H9 (cell line): ENCODE measurements at regions not wholly inside any gene's neighbourhood (a gene's known extent, or its start where the extent isn't known, plus 50 kb on each side); places are given as distances from the start of the nearest gene placed in this dataset.

Experiments
- DNase-seq: peaks from one replicate; pipeline ENCODE4 v3.0.0-alpha.2; 2017
- H2AFZ ChIP-seq: one replicate; pipeline ENCODE4 v1.6.1; 2013; ENCODE audit warnings: mild to moderate bottlenecking, low read length, control low read depth, moderate library complexity
- H2AK5ac ChIP-seq: 2 replicates; pipeline ENCODE4 v1.6.1; 2013; ENCODE audit warnings: low read length, control low read depth, mixed read lengths; ENCODE audit not compliant: insufficient read length
- H2BK120ac ChIP-seq: one replicate; pipeline ENCODE4 v1.6.1; 2013; ENCODE audit warnings: low read depth, mild to moderate bottlenecking, low read length, control low read depth, inconsistent platforms; ENCODE audit not compliant: poor library complexity, severe bottlenecking
- H2BK12ac ChIP-seq: 2 replicates; pipeline ENCODE4 v1.6.1; 2013; ENCODE audit warnings: low read length, control low read depth, mixed read lengths, low read depth; ENCODE audit not compliant: insufficient read length
- H2BK15ac ChIP-seq: 2 replicates; pipeline ENCODE4 v1.6.1; 2013; ENCODE audit warnings: low read depth, low read length, control low read depth
- H2BK20ac ChIP-seq: one replicate; pipeline ENCODE4 v1.6.1; 2013; ENCODE audit warnings: low read depth, mild to moderate bottlenecking, low read length, control low read depth, inconsistent platforms; ENCODE audit not compliant: poor library complexity, severe bottlenecking
- H2BK5ac ChIP-seq: 2 replicates; pipeline ENCODE4 v1.6.1; 2013; ENCODE audit warnings: low read length, control low read depth, mixed read lengths; ENCODE audit not compliant: insufficient read length
- H3K14ac ChIP-seq: 2 replicates; pipeline ENCODE4 v1.6.1; 2013; ENCODE audit warnings: low read length, control low read depth; ENCODE audit not compliant: insufficient read depth
- H3K18ac ChIP-seq: 2 replicates; pipeline ENCODE4 v1.6.1; 2013; ENCODE audit warnings: low read depth, mild to moderate bottlenecking, mixed read lengths, low read length, control low read depth; ENCODE audit not compliant: insufficient read length
- H3K23ac ChIP-seq: 2 replicates; pipeline ENCODE4 v1.6.1; 2013; ENCODE audit warnings: low read length, control low read depth, mixed read lengths, low read depth; ENCODE audit not compliant: insufficient read length
- H3K23me2 ChIP-seq: 2 replicates; pipeline ENCODE4 v1.6.1; 2013; ENCODE audit warnings: low read depth, mild to moderate bottlenecking, mixed read lengths, low read length, control low read depth; ENCODE audit not compliant: insufficient read length, poor library complexity, severe bottlenecking
- H3K27ac ChIP-seq: 2 replicates; pipeline ENCODE4 v1.5.1; 2013; ENCODE audit warnings: low read length, control low read depth, mixed read lengths, low read depth; ENCODE audit not compliant: insufficient read length
- H3K27me3 ChIP-seq: 2 replicates; pipeline ENCODE4 v1.6.1; 2013; ENCODE audit warnings: low read length, control low read depth, inconsistent platforms; ENCODE audit not compliant: insufficient read depth
- H3K4ac ChIP-seq: 2 replicates; pipeline ENCODE4 v1.6.1; 2013; ENCODE audit warnings: low read depth, mild to moderate bottlenecking, control low read depth, inconsistent platforms, low read length, moderate library complexity
- H3K4me1 ChIP-seq: 2 replicates; pipeline ENCODE4 v1.6.1; 2013; ENCODE audit warnings: low read length, control low read depth, inconsistent platforms; ENCODE audit not compliant: insufficient read depth
- H3K4me2 ChIP-seq: 2 replicates; pipeline ENCODE4 v1.6.1; 2013; ENCODE audit warnings: low read length, control low read depth, mixed read lengths; ENCODE audit not compliant: insufficient read length, insufficient read depth
- H3K56ac ChIP-seq: 2 replicates; pipeline ENCODE4 v1.6.1; 2013; ENCODE audit warnings: low read depth, mild to moderate bottlenecking, mixed read lengths, low read length, control low read depth; ENCODE audit not compliant: insufficient read length
- H3K79me1 ChIP-seq: 2 replicates; pipeline ENCODE4 v1.6.1; 2013; ENCODE audit warnings: low read depth, mild to moderate bottlenecking, moderate library complexity, low read length, control low read depth, inconsistent platforms; ENCODE audit not compliant: insufficient read depth, poor library complexity, severe bottlenecking
- H3K79me2 ChIP-seq: 2 replicates; pipeline ENCODE4 v1.6.1; 2013; ENCODE audit warnings: low read length, control low read depth, inconsistent platforms; ENCODE audit not compliant: insufficient read depth
- H3K9ac ChIP-seq: 2 replicates; pipeline ENCODE4 v1.6.1; 2013; ENCODE audit warnings: low read length, control low read depth, mixed read lengths; ENCODE audit not compliant: insufficient read length; ENCODE audit errors: extremely low read depth
- H3K9me3 ChIP-seq: one replicate; pipeline ENCODE4 v1.6.1; 2013; ENCODE audit warnings: low read depth, low read length, inconsistent platforms; ENCODE audit not compliant: control insufficient read depth
- H3T11ph ChIP-seq: one replicate; pipeline ENCODE4 v1.6.1; 2013; ENCODE audit warnings: mild to moderate bottlenecking, low read length, control low read depth, inconsistent platforms
- H4K20me1 ChIP-seq: one replicate; pipeline ENCODE4 v1.6.1; 2013; ENCODE audit not compliant: control insufficient read depth, insufficient read length, insufficient read depth
- H4K5ac ChIP-seq: 2 replicates; pipeline ENCODE4 v1.6.1; 2013; ENCODE audit warnings: low read depth, mild to moderate bottlenecking, mixed read lengths, low read length, control low read depth; ENCODE audit not compliant: insufficient read length
- H4K8ac ChIP-seq: replicated peaks from 2 replicates; pipeline ENCODE4 v1.6.1; 2013; ENCODE audit warnings: low read length, control low read depth, mixed read lengths, low read depth; ENCODE audit not compliant: insufficient read length
- H4K91ac ChIP-seq: 2 replicates; pipeline ENCODE4 v1.6.1; 2013; ENCODE audit warnings: low read depth, mild to moderate bottlenecking, moderate library complexity, mixed read lengths, low read length, control low read depth; ENCODE audit not compliant: insufficient read length
- H3K27ac Mint-ChIP-seq, 3 experiments: 2 replicates in 2 of 3; 3 replicates in 1 of 3; pipeline ENCODE4 v1.8.0; 2020 to 2021; ENCODE audit warnings: mixed read lengths in 3 of 3, mild to moderate bottlenecking in 1 of 3, moderate library complexity in 1 of 3
- H3K27me3 Mint-ChIP-seq: 2 replicates; pipeline ENCODE4 v1.8.0; 2021; ENCODE audit warnings: low read depth, mild to moderate bottlenecking, moderate library complexity, mixed read lengths
- H3K36me3 Mint-ChIP-seq, 3 experiments: 2 replicates in 2 of 3; 3 replicates in 1 of 3; pipeline ENCODE4 v1.8.0; 2020 to 2021; ENCODE audit warnings: low read depth in 3 of 3, mixed read lengths in 3 of 3; ENCODE audit not compliant: insufficient read depth in 1 of 3
- H3K4me1 Mint-ChIP-seq, 2 experiments: 2 replicates each; pipeline ENCODE4 v1.8.0; 2020; ENCODE audit warnings: mixed read lengths in 2 of 2
- H3K4me3 Mint-ChIP-seq, 2 experiments: 2 replicates in 1 of 2; 3 replicates in 1 of 2; pipeline ENCODE4 v1.8.0; 2020 to 2021; ENCODE audit warnings: mild to moderate bottlenecking in 2 of 2, mixed read lengths in 2 of 2, moderate library complexity in 1 of 2
- H3K9me3 Mint-ChIP-seq, 2 experiments: 2 replicates in 1 of 2; 3 replicates in 1 of 2; pipeline ENCODE4 v1.8.0; 2020; ENCODE audit warnings: mild to moderate bottlenecking in 2 of 2, mixed read lengths in 2 of 2, moderate library complexity in 1 of 2
- CTCF ChIP-seq: fragments of 200-600 bp; sonication (generic); conservative IDR thresholded peaks from 3 replicates; pipeline ENCODE4 v1.8.0; 2021; ENCODE audit warnings: antibody characterized with exemption, mild to moderate bottlenecking
- WGBS: extraction: QIAGEN DNeasy Blood & Tissue Kit; methylation state at CpG from one replicate; pipeline ENCODE4 v1.1.7; 2013; ENCODE audit warnings: missing lambda C conversion rate, low lambda C conversion rate, mixed read lengths; ENCODE audit not compliant: insufficient read length; ENCODE audit errors: extremely low coverage; 5-methylcytosine and 5-hydroxymethylcytosine counted together

DNA sequence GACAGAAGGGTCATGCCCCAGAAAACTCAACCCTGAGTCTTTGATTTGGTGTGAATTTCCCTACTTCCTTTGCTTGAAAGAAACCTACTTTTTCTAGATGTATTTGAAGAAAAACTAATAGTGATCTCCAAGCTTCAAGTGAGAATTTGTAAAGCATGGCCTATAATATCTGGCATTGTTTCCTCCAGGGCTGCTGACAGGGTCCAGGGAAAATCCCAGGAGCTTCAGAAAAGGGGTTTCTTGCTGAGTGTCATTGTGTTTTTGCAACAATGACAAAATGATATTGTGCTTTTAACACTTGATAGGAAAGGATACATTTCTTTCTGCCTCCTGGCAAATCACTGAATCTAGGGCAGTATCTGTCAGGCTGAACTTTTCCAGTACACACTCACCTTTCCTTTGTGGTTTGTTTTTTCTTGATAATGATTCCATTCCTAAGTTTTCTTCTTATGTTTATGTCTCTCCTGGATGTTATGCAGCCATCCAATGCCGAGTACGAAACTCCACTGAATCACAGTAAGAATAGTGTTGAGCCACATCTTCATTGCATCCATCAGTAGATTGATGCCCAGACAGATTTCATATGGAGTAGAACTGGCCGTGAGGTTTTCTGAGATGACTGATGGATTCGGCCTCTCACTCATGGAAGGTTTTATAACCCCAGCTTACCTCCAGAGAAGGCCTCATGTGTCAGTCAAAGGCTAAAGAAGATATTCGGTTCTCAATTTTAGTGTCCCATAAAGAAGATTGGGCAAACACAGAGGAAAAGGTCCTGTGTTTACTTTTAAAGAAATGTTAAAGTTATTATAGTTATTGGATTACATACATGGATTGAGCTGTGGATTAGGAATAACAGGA, 76.9 kb upstream of the STEAP1B start:
- H3K56ac ChIP-seq, result no peak overlapping the region
- H3K14ac ChIP-seq, result no peak overlapping the region
- H3K79me1 ChIP-seq, result no peaks in the 10 kb centered on the region
- no peaks in the 10 kb centered on the region for H3K9me3 ChIP-seq
- Mint-ChIP-seq H3K4me1 (peaks cover 0 to 2% of the 10 kb centered on the region in 2 experiments; a peak in 1 of 4 replicates), H3K4me3 (no peak overlapping the region), H3K27me3 (no peaks in the 10 kb centered on the region), H3K9me3 (no peaks in the 10 kb centered on the region), H3K36me3 (no peaks in the 10 kb centered on the region), H3K27ac (no peak overlapping the region)
- no peaks in the 10 kb centered on the region for H4K20me1 ChIP-seq
- DNase-seq, result no peak
- no peak overlapping the region for H4K91ac ChIP-seq
- no CpG with 5 or more reads among the region's 5 CpGs for WGBS
- H3K79me2 ChIP-seq, result no peaks in the 10 kb centered on the region
- H3K4ac ChIP-seq, result no peak overlapping the region
- no peak overlapping the region for H3K27ac ChIP-seq
- H2BK20ac ChIP-seq, result no peak overlapping the region
- no peak overlapping the region for H2BK5ac ChIP-seq
- H3K23ac ChIP-seq, result no peak overlapping the region
- H2AFZ ChIP-seq, result no peak overlapping the region
- no peaks in the 10 kb centered on the region for H3K4me1 ChIP-seq
- no peaks in the 10 kb centered on the region for H3K23me2 ChIP-seq
- H3K9ac ChIP-seq, result no peak overlapping the region
- no peaks in the 10 kb centered on the region for H3K27me3 ChIP-seq
- no peak overlapping the region for H4K8ac ChIP-seq
- no peak overlapping the region for H3K18ac ChIP-seq
- H3T11ph ChIP-seq, result no peak overlapping the region
- no peak overlapping the region for H4K5ac ChIP-seq
- no peak overlapping the region for H2AK5ac ChIP-seq
- no peak overlapping the region for H2BK120ac ChIP-seq
- H2BK15ac ChIP-seq, result no peak overlapping the region
- H2BK12ac ChIP-seq, result no peak overlapping the region
- H3K4me2 ChIP-seq, result no peak overlapping the region
- TF ChIP-seq CTCF, result no peak
